ENCODE measurements at regions not wholly inside any gene's neighbourhood (a gene's known extent, or its start where the extent isn't known, plus 50 kb on each side); places are given as distances from the start of the nearest gene placed in this dataset.

- Histone ChIP-seq H3K36me3 (no peaks in the 10 kb centered on the region), H3K9me3 (no peaks in the 10 kb centered on the region), H3K4me3 (no peak overlapping the region), H3K27me3 (no peaks in the 10 kb centered on the region), H3K27ac (no peak overlapping the region), H3K4me1 (no peaks in the 10 kb centered on the region)
- WGBS: 76% methylated on average over 3 of the region's 3 CpGs
- DNase-seq (ENCODE audit: low spot score in 2 of 2): no peak
- TF ChIP-seq CTCF (IDR thresholded peaks at IDR 0.05): no peak
- TF ChIP-seq POLR2A (IDR thresholded peaks at IDR 0.05): no peak
- no peak for TF ChIP-seq EP300 (IDR thresholded peaks at IDR 0.05)
- no peak for TF ChIP-seq POLR2AphosphoS5 (IDR thresholded peaks at IDR 0.05)
Observed at GRCh38 chr6:23325065-23325464, 755.7 kb downstream of the HDGFL1 start.

- no peaks in the 10 kb centered on the region for H3K9me3 ChIP-seq
- no peak overlapping the region for H3K27ac ChIP-seq
- WGBS: 97% methylated on average over 1 of the region's 1 CpG
- H3K27me3 ChIP-seq: no peaks in the 10 kb centered on the region
- H3K36me3 ChIP-seq: no peaks in the 10 kb centered on the region
- no peak overlapping the region for H3K4me3 ChIP-seq
- TF ChIP-seq POLR2A (IDR thresholded peaks at IDR 0.05) (no peak), POLR2AphosphoS5 (IDR thresholded peaks at IDR 0.05) (no peak), CTCF (IDR thresholded peaks at IDR 0.05) (no peak), EP300 (IDR thresholded peaks at IDR 0.05) (no peak)
- DNase-seq (ENCODE audit: low spot score in 2 of 2): no peak
- H3K4me1 ChIP-seq: no peaks in the 10 kb centered on the region
Observed at GRCh38 chr6:23327621-23328020, 758.3 kb downstream of the HDGFL1 start.

- Histone ChIP-seq H3K36me3 (no peaks in the 10 kb centered on the region), H3K27me3 (no peaks in the 10 kb centered on the region), H3K27ac (no peak overlapping the region), H3K9me3 (no peaks in the 10 kb centered on the region), H3K4me3 (no peak overlapping the region), H3K4me1 (no peaks in the 10 kb centered on the region)
- TF ChIP-seq CTCF (IDR thresholded peaks at IDR 0.05) (no peak), POLR2A (IDR thresholded peaks at IDR 0.05) (no peak), POLR2AphosphoS5 (IDR thresholded peaks at IDR 0.05) (no peak), EP300 (IDR thresholded peaks at IDR 0.05) (no peak)
- WGBS: 76% methylated on average over 1 of the region's 1 CpG
- DNase-seq (ENCODE audit: low spot score in 2 of 2): no peak
Observed at GRCh38 chr6:23329086-23329485, 759.7 kb downstream of the HDGFL1 start.

- 91% methylated on average over 3 of the region's 3 CpGs for WGBS
- H3K4me1 ChIP-seq: no peaks in the 10 kb centered on the region
- no peak for DNase-seq (ENCODE audit: low spot score in 2 of 2)
- H3K9me3 ChIP-seq: no peaks in the 10 kb centered on the region
- H3K36me3 ChIP-seq: no peaks in the 10 kb centered on the region
- H3K27me3 ChIP-seq: no peaks in the 10 kb centered on the region
- H3K4me3 ChIP-seq: no peak overlapping the region
- TF ChIP-seq CTCF (IDR thresholded peaks at IDR 0.05) (no peak), EP300 (IDR thresholded peaks at IDR 0.05) (no peak), POLR2AphosphoS5 (IDR thresholded peaks at IDR 0.05) (no peak), POLR2A (IDR thresholded peaks at IDR 0.05) (no peak)
- no peak overlapping the region for H3K27ac ChIP-seq
Observed at GRCh38 chr6:23330632-23331031, 761.3 kb downstream of the HDGFL1 start.

GRCh38 chr6:23334360-23334759, 765.0 kb downstream of the HDGFL1 start:
- Histone ChIP-seq H3K9me3 (no peaks in the 10 kb centered on the region), H3K27me3 (no peaks in the 10 kb centered on the region), H3K4me3 (no peak overlapping the region), H3K27ac (no peak overlapping the region), H3K4me1 (no peaks in the 10 kb centered on the region), H3K36me3 (no peaks in the 10 kb centered on the region)
- 69% methylated on average over 5 of the region's 5 CpGs for WGBS
- TF ChIP-seq EP300 (IDR thresholded peaks at IDR 0.05): no peak
- TF ChIP-seq POLR2A (IDR thresholded peaks at IDR 0.05): no peak
- DNase-seq (ENCODE audit: low spot score in 2 of 2): no peak

- 84% methylated on average over 2 of the region's 2 CpGs for WGBS
- Histone ChIP-seq H3K9me3 (no peaks in the 10 kb centered on the region), H3K36me3 (no peaks in the 10 kb centered on the region), H3K27me3 (no peaks in the 10 kb centered on the region), H3K27ac (no peak overlapping the region), H3K4me3 (no peak overlapping the region), H3K4me1 (no peaks in the 10 kb centered on the region)
- TF ChIP-seq CTCF (IDR thresholded peaks at IDR 0.05) (no peak), POLR2A (IDR thresholded peaks at IDR 0.05) (no peak)
- DNase-seq (ENCODE audit: low spot score in 2 of 2): no peak
Observed at GRCh38 chr6:23335894-23336293, 766.5 kb downstream of the HDGFL1 start.
